HG03039 (cell line): ENCODE measurements at regions not wholly inside any gene's neighbourhood (a gene's known extent, or its start where the extent isn't known, plus 50 kb on each side); places are given as distances from the start of the nearest gene placed in this dataset.

Experiments used
- ATAC-seq: cut with Tn5 transposase; IDR thresholded peaks from one replicate; pipeline ENCODE4 v1.9.1; 2021; ENCODE audit warnings: mild to moderate bottlenecking, moderate library complexity; ENCODE audit not compliant: unreplicated experiment

- ATAC-seq: no peak
Observed at GRCh38 chr7:67807826-67808225, 811.2 kb downstream of the TYW1 start.

GRCh38 chr7:67809586-67809985 lies 813.0 kb downstream of the TYW1 start:
- no peak for ATAC-seq

DNA sequence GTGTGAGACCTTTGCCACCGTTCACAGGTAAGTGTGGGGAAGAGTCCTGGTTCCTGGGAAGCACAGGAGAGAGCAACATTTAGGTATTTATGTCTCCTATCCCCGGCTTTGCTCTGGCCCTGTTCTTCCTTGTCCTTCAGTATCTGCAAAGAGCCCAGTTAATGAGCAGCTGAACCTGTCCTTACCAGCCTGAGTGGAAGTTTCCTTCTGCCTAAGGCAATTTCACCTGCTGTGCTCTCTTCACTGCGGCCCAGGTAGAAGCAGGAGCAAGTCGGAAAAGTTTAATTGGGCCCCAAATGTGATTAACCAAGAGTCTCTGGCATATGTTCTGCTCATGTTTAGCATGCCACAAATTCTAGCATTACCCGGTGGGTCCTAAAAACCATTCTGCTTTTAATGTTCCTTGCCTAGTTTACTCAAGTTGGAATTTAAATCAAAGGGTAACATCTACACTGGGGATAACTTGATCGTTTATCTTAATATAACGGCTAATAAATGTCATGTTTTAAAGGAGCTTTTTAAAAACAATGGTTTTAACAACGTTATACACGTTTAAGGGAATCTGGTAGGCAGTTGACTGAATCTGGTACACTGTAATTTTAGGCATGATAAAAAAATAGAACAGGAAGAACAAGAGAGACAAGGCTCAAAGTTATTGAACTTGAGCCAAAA lies 817.1 kb downstream of the TYW1 start:
- no peak for ATAC-seq

GRCh38 chr7:67817481-67817880 lies 820.8 kb downstream of the TYW1 start:
- no peak for ATAC-seq

GRCh38 chr7:67821116-67821515 lies 824.5 kb downstream of the TYW1 start:
- ATAC-seq: no peak

- no peak for ATAC-seq
Observed at GRCh38 chr7:67823345-67823744, 826.7 kb downstream of the TYW1 start.

- no peak for ATAC-seq
Observed at GRCh38 chr7:67825356-67825755, 828.7 kb downstream of the TYW1 start.

DNA sequence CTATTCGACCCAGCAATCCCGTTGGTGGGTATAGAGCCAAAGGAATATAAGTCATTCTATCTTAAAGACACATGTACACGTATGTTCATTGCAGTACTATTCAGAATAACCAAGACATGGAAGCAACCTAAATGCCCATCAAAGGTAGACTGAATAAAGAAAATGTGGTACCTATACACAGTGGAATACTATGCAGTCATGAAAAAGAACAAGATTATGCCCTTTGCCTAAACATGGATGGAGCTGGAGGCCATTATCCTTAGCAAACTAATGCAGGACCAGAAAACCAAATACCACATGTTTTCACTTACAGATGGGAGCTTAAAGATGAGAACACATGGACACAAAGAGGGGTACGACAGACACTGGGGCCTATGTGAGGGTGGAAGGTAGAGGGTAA lies 845.3 kb downstream of the TYW1 start:
- no peak for ATAC-seq

DNA sequence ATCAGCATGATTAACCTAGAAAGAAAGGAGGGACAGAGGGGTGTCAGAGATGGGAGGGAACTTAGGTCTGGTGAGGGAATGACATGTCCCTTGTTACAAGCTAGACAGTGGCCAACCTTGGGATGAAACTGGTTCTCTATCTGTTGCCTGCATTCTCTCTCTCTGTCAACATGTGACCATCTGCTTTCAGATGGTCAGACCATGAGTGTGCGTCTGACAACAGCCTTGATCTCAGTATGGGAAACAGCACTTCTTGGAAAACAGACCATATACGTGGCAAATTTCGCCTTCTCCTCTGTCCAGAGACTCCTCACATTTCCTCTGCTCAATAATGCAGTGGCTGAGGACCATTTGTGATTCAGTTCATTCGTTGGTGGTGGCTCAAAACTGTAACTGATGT lies 845.9 kb downstream of the TYW1 start:
- ATAC-seq: no peak

- ATAC-seq: no peak
Observed at GRCh38 chr7:67843001-67843565, 846.5 kb downstream of the TYW1 start.

- no peak for ATAC-seq
Observed at GRCh38 chr7:67843615-67844014, 847.0 kb downstream of the TYW1 start.

DNA sequence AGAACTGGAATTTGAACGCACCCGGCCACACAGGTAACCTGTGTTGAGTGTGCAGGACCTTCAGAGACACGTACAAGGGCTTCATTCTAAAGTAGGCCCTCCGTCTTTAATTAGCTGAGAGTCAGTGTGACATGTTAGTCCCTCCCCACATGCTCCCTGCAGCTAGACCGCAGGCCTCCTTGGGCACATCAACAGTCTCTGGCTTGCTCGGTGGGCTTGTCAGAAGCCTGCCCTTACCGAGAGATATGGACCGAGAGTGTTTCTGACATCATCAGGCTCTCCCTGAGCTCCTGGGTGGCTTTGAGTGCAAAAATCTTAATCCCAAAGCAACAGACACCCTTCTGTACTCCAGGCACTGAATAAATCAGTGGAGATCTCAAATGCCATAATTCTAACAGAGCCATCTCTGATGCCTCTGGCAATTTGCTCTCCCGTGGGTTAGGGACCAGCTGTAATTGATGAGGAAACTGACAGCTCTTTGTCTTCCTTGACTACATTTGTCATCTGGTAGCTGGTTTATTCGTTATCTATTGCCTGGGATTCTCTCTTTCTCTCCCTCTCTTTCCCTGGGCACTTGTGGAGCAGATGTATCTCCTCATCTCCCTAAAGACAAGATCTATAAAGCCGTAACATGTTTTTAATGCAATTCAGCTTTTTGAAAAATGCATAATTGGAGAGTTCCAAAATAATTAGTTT lies 850.6 kb downstream of the TYW1 start:
- no peak for ATAC-seq

DNA sequence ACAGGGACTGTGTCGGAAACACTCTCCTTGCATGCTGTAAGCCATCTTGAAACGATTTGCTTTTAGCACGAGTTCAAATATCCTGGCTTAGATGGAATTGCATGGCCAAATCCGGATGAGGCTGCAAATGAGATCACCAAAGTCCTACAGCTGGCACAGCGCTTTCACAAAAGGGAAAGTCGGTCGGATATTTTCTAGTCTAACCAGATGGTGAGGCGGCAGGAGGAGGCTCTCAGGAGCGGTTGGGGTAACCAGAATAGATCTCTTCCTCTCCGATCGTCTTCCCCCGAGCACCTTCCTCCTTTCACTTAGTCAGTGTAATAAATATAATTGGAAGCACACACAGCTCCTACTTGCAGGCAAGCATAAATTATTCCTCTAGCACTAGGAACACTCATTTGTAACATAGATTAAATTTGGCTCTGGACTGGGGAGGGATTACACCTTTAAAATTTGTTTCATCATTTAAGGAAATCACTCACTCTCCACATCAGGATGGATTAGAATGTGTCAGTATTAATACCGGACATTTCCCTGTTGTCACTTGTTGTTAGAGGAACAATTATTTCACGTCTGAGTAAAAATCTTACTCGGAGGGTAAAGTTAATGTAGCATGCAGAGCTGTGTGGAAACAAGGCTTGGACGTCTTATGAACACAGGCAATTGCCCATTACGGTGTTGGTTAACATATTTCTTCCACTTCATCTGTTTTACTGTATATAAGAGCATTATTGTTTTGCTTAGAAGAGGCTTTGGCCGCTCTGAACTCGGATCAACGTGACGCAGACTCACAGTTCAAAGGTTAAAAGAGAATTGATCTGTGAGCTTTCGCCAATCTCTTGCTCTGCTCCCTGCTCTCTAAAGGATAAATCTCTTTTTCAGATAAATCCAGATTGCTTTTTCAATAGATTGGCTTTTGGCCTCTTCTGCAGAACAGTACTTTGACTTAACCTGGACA lies 857.9 kb downstream of the TYW1 start:
- no peak for ATAC-seq

GRCh38 chr7:67855322-67855721 lies 858.7 kb downstream of the TYW1 start:
- ATAC-seq: no peak

DNA sequence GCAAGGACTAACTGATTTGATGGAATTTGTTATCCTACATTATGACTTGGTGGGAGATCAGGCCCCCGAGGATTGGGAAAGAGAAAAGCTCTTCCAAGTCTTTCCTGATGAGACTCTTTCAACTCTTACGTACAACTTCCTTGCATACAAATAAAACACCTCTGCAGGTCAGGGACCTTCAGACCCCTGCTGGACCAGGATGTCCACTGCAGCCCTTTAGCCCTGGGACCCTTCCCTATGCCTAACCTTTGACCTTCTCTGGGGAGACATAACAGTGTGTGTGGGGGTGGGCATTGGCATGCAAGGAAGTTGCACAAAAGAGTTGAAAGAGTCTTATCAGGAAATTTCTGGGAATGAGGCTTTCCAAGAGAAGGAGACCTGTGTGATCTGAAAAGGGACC lies 859.4 kb downstream of the TYW1 start:
- ATAC-seq: no peak

DNA sequence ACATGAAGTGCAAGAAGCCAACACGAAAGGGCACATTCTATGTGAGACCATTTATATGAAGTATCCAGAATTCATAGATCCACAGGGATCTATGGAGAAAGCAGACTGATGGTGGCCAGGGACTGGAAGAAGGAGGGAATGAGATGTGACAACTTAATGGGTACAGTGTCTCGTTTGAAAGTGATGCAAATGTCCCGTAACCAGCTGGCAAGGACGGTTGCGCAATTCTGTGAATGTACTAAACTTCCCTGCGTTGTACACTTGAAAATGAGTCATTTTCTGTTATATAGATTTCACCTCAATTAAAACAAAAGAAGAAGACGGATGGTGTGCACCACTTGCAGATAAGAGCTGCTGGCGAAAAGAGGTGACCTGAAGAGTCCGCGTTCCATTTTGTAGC lies 861.1 kb downstream of the TYW1 start:
- ATAC-seq: no peak

GRCh38 chr7:67858931-67859330 lies 862.3 kb downstream of the TYW1 start:
- ATAC-seq: no peak

DNA sequence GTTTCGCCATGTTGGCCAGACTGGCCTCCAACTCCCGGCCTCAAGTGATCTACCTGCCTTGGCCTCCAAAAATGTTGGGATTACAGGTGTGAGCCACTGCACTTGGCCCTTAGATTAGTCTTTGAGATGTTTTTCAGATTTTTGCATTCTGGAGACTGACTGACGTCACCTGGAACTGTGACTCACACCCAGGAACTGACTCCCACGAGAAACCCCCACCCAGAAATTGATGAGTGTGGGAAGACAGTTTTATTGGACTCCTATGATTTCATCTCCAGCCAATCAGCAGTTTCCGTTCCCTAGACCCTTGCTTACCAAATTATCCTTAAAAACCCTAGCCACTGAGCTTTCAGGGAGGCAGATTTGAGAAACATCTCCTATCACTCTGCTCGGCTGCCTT lies 867.3 kb downstream of the TYW1 start:
- no peak for ATAC-seq

- no peak for ATAC-seq
Observed at GRCh38 chr7:67866054-67866453, 869.4 kb downstream of the TYW1 start.

DNA sequence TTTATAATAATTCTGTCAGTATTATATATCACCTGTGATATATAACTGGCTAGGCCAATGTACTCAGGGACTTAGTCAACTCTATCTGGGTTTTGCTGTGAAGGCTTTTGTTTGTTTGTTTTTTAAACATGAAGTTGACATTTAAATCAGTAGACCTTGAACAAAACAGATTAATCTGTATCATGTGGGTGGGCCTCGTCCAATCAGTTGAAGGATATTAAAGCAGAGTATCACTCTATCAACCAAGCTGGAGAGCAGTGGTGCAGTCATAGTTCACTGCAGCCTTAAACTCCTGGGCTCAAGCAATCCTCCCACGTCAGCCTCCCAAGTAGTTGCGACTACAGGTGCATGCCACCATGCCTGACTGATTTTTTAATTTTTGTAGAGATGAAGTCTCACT lies 870.2 kb downstream of the TYW1 start:
- ATAC-seq: no peak

GRCh38 chr7:67870396-67870795 lies 873.8 kb downstream of the TYW1 start:
- no peak for ATAC-seq
